Hepatocyte (in vitro differentiated cells): ENCODE measurements at regions not wholly inside any gene's neighbourhood (a gene's known extent, or its start where the extent isn't known, plus 50 kb on each side); places are given as distances from the start of the nearest gene placed in this dataset.

Experiments used
- DNase-seq: peaks from one replicate; pipeline ENCODE4 v3.0.0-alpha.2; 2016; ENCODE audit warnings: low spot score
- H2AFZ ChIP-seq: fragments of 200-600 bp; sonication (generic); 2 replicates; pipeline ENCODE4 v1.6.0; 2016; ENCODE audit warnings: antibody characterized with exemption, mild to moderate bottlenecking
- H3K27ac ChIP-seq: fragments of 200-600 bp; sonication (generic); 2 replicates; pipeline ENCODE4 v1.5.1; 2016; ENCODE audit warnings: mild to moderate bottlenecking
- H3K27me3 ChIP-seq: fragments of 200-600 bp; sonication (generic); 2 replicates; pipeline ENCODE4 v1.6.1; 2016
- H3K36me3 ChIP-seq: fragments of 200-600 bp; sonication (generic); replicated peaks from 2 replicates; pipeline ENCODE4 v1.5.1; 2016; ENCODE audit warnings: low read depth; ENCODE audit not compliant: insufficient read depth
- H3K4me1 ChIP-seq: fragments of 200-600 bp; sonication (generic); 2 replicates; pipeline ENCODE4 v1.5.1; 2016; ENCODE audit warnings: mild to moderate bottlenecking, moderate library complexity; ENCODE audit not compliant: insufficient read depth
- H3K4me2 ChIP-seq: fragments of 200-600 bp; sonication (generic); 2 replicates; pipeline ENCODE4 v1.6.0; 2016
- H3K4me3 ChIP-seq: fragments of 200-600 bp; sonication (generic); 2 replicates; pipeline ENCODE4 v1.5.1; 2016; ENCODE audit warnings: mild to moderate bottlenecking
- H3K79me2 ChIP-seq: fragments of 200-600 bp; sonication (generic); 2 replicates; pipeline ENCODE4 v1.6.0; 2017; ENCODE audit warnings: mild to moderate bottlenecking
- H3K9me2 ChIP-seq: fragments of 200-600 bp; sonication (generic); replicated peaks from 2 replicates; pipeline ENCODE4 v1.6.0; 2017; ENCODE audit warnings: mild to moderate bottlenecking; ENCODE audit not compliant: insufficient read depth
- H3K9me3 ChIP-seq: fragments of 200-600 bp; sonication (generic); 2 replicates; pipeline ENCODE4 v1.5.1; 2016; ENCODE audit warnings: low read depth, mild to moderate bottlenecking
- H4K20me1 ChIP-seq: fragments of 200-600 bp; sonication (generic); 2 replicates; pipeline ENCODE4 v1.6.0; 2016; ENCODE audit warnings: mild to moderate bottlenecking; ENCODE audit not compliant: insufficient read depth, poor library complexity, severe bottlenecking
- EZH2 ChIP-seq: fragments of 200-600 bp; sonication (generic); IDR thresholded peaks from 2 replicates; pipeline ENCODE4 v1.6.1; 2016; ENCODE audit warnings: antibody characterized with exemption, mild to moderate bottlenecking, borderline replicate concordance
- EZH2phosphoT487 ChIP-seq: fragments of 200-600 bp; sonication (generic); IDR thresholded peaks from one replicate; pipeline ENCODE4 v1.6.1; 2018; ENCODE audit warnings: antibody characterized with exemption, mild to moderate bottlenecking, low read depth, moderate library complexity; ENCODE audit not compliant: unreplicated experiment, severe bottlenecking
- WGBS: methylation state at CpG from one replicate; pipeline ENCODE4 v1.1.6; 2016; ENCODE audit warnings: low lambda C conversion rate; ENCODE audit errors: missing lambda C conversion rate; 5-methylcytosine and 5-hydroxymethylcytosine counted together
- TF ChIP-seq, protein P1 (sequence below): fragments of 200-600 bp; sonication (generic); IDR thresholded peaks from 2 replicates; pipeline ENCODE4 v1.5.1; 2016; ENCODE audit warnings: antibody characterized with exemption, mild to moderate bottlenecking; ENCODE audit not compliant: poor library complexity

DNA sequence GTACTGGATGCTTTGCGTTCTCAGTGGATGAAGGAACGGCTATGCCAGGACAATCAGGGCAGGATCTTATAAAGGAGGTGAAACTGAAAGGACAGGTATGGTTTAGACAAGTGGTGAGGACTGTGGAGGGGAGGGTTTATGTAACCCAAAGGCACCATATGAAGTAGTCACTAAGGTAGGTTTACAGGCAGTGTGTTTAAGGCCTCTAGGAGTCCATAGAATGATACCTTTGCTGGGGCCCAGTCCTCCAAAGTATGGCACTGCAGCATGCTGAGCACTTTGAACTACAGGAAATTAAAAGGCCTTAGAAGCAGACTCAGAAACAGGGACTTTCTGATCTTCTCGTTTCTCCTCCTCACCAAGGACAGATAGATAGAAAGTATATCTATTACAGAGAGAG lies 304.7 kb upstream of the USP25 start:
- H4K20me1 ChIP-seq: no peaks in the 10 kb centered on the region

DNA sequence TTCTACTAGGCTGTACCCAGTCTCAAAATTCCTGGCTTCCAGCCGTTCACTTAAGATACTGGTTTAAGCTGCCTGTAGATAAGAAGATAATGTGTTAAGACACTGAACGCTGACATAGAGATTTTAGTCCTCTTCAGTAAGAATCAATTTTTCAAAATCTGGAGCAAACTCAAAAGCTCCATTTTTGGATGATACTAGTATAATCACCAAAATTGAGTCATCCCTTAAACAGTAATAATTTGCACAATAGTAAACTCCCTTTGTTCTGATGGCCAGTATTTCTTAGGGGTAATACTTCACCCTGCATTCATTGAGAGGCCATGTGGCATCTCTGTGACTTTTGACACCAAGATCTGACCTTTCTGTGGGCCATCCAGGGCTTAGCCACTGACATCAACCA lies 299.8 kb upstream of the USP25 start:
- 18% methylated on average over 2 of the region's 2 CpGs for WGBS
- H3K4me3 ChIP-seq: no peak overlapping the region
- H3K36me3 ChIP-seq: no peaks in the 10 kb centered on the region
- no peak overlapping the region for H3K27ac ChIP-seq
- DNase-seq: no peak
- H3K4me2 ChIP-seq: no peak overlapping the region
- H3K4me1 ChIP-seq: no peaks in the 10 kb centered on the region
- TF ChIP-seq, protein P1, sequence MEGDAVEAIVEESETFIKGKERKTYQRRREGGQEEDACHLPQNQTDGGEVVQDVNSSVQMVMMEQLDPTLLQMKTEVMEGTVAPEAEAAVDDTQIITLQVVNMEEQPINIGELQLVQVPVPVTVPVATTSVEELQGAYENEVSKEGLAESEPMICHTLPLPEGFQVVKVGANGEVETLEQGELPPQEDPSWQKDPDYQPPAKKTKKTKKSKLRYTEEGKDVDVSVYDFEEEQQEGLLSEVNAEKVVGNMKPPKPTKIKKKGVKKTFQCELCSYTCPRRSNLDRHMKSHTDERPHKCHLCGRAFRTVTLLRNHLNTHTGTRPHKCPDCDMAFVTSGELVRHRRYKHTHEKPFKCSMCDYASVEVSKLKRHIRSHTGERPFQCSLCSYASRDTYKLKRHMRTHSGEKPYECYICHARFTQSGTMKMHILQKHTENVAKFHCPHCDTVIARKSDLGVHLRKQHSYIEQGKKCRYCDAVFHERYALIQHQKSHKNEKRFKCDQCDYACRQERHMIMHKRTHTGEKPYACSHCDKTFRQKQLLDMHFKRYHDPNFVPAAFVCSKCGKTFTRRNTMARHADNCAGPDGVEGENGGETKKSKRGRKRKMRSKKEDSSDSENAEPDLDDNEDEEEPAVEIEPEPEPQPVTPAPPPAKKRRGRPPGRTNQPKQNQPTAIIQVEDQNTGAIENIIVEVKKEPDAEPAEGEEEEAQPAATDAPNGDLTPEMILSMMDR: no peak
- TF ChIP-seq EZH2: no peak
- H4K20me1 ChIP-seq: no peaks in the 10 kb centered on the region
- H3K9me2 ChIP-seq: no peaks in the 10 kb centered on the region
- H3K79me2 ChIP-seq: no peaks in the 10 kb centered on the region
- no peaks in the 10 kb centered on the region for H3K27me3 ChIP-seq
- H3K9me3 ChIP-seq: no peaks in the 10 kb centered on the region
- H2AFZ ChIP-seq: no peak overlapping the region

More for the DNA sequence above, 304.7 kb upstream of the USP25 start:
- TF ChIP-seq EZH2phosphoT487 (no peak), EZH2 (no peak)
- TF ChIP-seq, protein P1: no peak
- no peak overlapping the region for H2AFZ ChIP-seq
- no peak overlapping the region for H3K4me3 ChIP-seq
- no peaks in the 10 kb centered on the region for H3K9me2 ChIP-seq
- H3K36me3 ChIP-seq: no peaks in the 10 kb centered on the region
- no peak overlapping the region for H3K4me2 ChIP-seq
- no peak for DNase-seq
- H3K27ac ChIP-seq: no peak overlapping the region
- no peaks in the 10 kb centered on the region for H3K9me3 ChIP-seq
- 86% methylated on average over 3 of the region's 3 CpGs for WGBS
- H3K4me1 ChIP-seq: no peaks in the 10 kb centered on the region
- no peaks in the 10 kb centered on the region for H3K79me2 ChIP-seq
- no peaks in the 10 kb centered on the region for H3K27me3 ChIP-seq

DNA sequence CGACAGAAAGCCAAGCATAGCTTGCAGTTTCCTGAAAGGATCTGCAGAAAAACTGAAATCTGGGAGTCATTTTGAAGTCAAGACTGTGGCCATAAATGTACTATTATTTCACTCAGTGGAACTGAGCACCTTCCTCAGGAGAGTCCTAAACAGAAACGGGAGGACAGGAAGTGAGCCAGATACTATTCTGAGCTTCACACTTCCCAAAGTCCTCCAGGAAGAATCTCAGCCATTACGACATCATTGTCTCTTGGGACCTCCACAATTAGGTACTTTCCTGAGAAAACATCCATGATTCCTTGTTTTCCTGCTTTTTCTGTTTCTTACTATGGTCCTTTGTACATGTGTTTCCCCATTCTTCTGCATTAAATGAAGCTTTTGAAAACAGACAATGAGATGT lies 299.2 kb upstream of the USP25 start:
- TF ChIP-seq, protein P1: no peak
- TF ChIP-seq EZH2phosphoT487 (no peak), EZH2 (no peak)
- DNase-seq: no peak
- H3K79me2 ChIP-seq: no peaks in the 10 kb centered on the region
- H3K9me2 ChIP-seq: no peaks in the 10 kb centered on the region
- H3K9me3 ChIP-seq: no peaks in the 10 kb centered on the region
- WGBS: 68% methylated on average over 3 of the region's 3 CpGs
- no peaks in the 10 kb centered on the region for H3K27me3 ChIP-seq
- no peaks in the 10 kb centered on the region for H3K36me3 ChIP-seq
- H2AFZ ChIP-seq: no peak overlapping the region
- no peak overlapping the region for H3K27ac ChIP-seq
- H3K4me2 ChIP-seq: no peak overlapping the region
- H4K20me1 ChIP-seq: no peaks in the 10 kb centered on the region
- no peak overlapping the region for H3K4me3 ChIP-seq
- no peaks in the 10 kb centered on the region for H3K4me1 ChIP-seq

- Histone ChIP-seq H3K9me3 (no peaks in the 10 kb centered on the region), H3K4me3 (no peak overlapping the region), H3K9me2 (no peaks in the 10 kb centered on the region), H3K27ac (no peak overlapping the region), H4K20me1 (no peaks in the 10 kb centered on the region), H3K79me2 (no peaks in the 10 kb centered on the region), H3K4me2 (no peak overlapping the region), H3K4me1 (no peaks in the 10 kb centered on the region), H2AFZ (no peak overlapping the region), H3K36me3 (no peaks in the 10 kb centered on the region), H3K27me3 (no peaks in the 10 kb centered on the region)
- no peak for DNase-seq
- WGBS: 95% methylated on average over 1 of the region's 1 CpG
- TF ChIP-seq EZH2phosphoT487 (no peak), EZH2 (no peak)
- TF ChIP-seq, protein P1: no peak
These were observed 298.7 kb upstream of the USP25 start for GRCh38 chr21:15431053-15431452.
